OCI-LY3 (cell line): ENCODE measurements at regions not wholly inside any gene's neighbourhood (a gene's known extent, or its start where the extent isn't known, plus 50 kb on each side); places are given as distances from the start of the nearest gene placed in this dataset.

ENCODE experiments used
- H2AFZ ChIP-seq: fragments of 200-600, 300-600 bp; shearing (Covaris generic); 2 replicates; pipeline ENCODE4 v1.6.0; 2014; ENCODE audit warnings: antibody characterized with exemption, low read depth, low read length
- H3K27ac ChIP-seq: fragments of 200-600, 300-600 bp; sonication (generic); 2 replicates; pipeline ENCODE4 v1.5.1; 2014; ENCODE audit warnings: mild to moderate bottlenecking, low read length, moderate library complexity, mixed read lengths
- H3K27me3 ChIP-seq: fragments of 200-600, 300-600 bp; sonication (generic); 2 replicates; pipeline ENCODE4 v1.6.1; 2014; ENCODE audit warnings: low read depth, low read length, mixed read lengths
- H3K36me3 ChIP-seq: fragments of 200-600, 300-600 bp; sonication (generic); replicated peaks from 2 replicates; pipeline ENCODE3; 2014; ENCODE audit warnings: low read depth, low read length, mixed read lengths
- H3K4me1 ChIP-seq: fragments of 300-600, 200-600 bp; sonication (generic); 2 replicates; pipeline ENCODE4 v1.6.1; 2014; ENCODE audit warnings: low read length, mixed read lengths
- H3K4me2 ChIP-seq: fragments of 200-600, 300-600 bp; sonication (generic); 2 replicates; pipeline ENCODE4 v1.6.1; 2014; ENCODE audit warnings: low read length, mixed read lengths
- H3K4me3 ChIP-seq: fragments of 300-600, 200-600 bp; sonication (generic); 2 replicates; pipeline ENCODE4 v1.5.1; 2014; ENCODE audit warnings: antibody characterized with exemption, mild to moderate bottlenecking, low read length, moderate library complexity
- H3K79me2 ChIP-seq: fragments of 300-600, 200-600 bp; shearing (Covaris generic); 2 replicates; pipeline ENCODE4 v1.6.1; 2014; ENCODE audit warnings: mild to moderate bottlenecking, low read length, mixed read lengths
- H3K9ac ChIP-seq: fragments of 300-600, 200-600 bp; shearing (Covaris generic); 2 replicates; pipeline ENCODE4 v1.6.0; 2014; ENCODE audit warnings: mild to moderate bottlenecking, low read length, moderate library complexity
- H3K9me3 ChIP-seq: fragments of 200-600, 300-600 bp; shearing (Covaris generic); 2 replicates; pipeline ENCODE4 v1.6.1; 2014; ENCODE audit warnings: low read length, mixed read lengths; ENCODE audit not compliant: insufficient read depth
- H4K20me1 ChIP-seq: fragments of 200-600, 300-600 bp; sonication (generic); 2 replicates; pipeline ENCODE4 v1.6.1; 2016; ENCODE audit warnings: low read length, mixed read lengths; ENCODE audit not compliant: insufficient read depth
- EZH2phosphoT487 ChIP-seq: fragments of 200-600 bp; shearing (Covaris generic); IDR thresholded peaks from 2 replicates; pipeline ENCODE4 v1.6.1; 2018; ENCODE audit warnings: antibody characterized with exemption, mixed run types, low read depth
- TF ChIP-seq, protein P1 (sequence below): fragments of 200-600, 300-600 bp; sonication (generic); IDR thresholded peaks from 2 replicates; pipeline ENCODE4 v1.5.1; 2014; ENCODE audit warnings: antibody characterized with exemption, low read length, low read depth

DNA sequence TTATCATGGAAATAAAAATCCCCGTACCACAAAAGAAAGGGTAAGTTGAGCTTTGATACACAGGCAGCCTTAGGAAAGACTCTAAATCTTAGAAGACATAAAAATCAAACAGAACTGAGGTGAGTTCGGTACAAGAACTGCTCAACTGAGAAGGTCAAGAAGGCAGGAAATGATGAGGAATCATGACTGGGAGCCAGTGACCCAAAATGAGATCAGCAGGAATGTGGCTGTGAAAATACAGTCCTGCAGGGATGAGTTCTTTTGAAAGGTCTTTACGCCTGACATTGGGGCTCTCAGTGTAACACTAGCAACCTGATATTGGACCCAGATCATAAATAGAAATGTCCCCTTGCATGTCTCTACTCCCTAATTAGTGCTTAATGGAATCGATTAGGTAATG is 56.3 kb upstream of the CDH11 start:
- Histone ChIP-seq H3K4me3 (no peak overlapping the region), H3K4me1 (no peaks in the 10 kb centered on the region), H4K20me1 (no peaks in the 10 kb centered on the region), H3K9me3 (no peaks in the 10 kb centered on the region), H3K4me2 (no peak overlapping the region), H3K79me2 (no peaks in the 10 kb centered on the region), H3K36me3 (no peaks in the 10 kb centered on the region), H3K27me3 (no peaks in the 10 kb centered on the region), H2AFZ (no peak overlapping the region), H3K9ac (no peak overlapping the region), H3K27ac (no peak overlapping the region)
- TF ChIP-seq, protein P1, sequence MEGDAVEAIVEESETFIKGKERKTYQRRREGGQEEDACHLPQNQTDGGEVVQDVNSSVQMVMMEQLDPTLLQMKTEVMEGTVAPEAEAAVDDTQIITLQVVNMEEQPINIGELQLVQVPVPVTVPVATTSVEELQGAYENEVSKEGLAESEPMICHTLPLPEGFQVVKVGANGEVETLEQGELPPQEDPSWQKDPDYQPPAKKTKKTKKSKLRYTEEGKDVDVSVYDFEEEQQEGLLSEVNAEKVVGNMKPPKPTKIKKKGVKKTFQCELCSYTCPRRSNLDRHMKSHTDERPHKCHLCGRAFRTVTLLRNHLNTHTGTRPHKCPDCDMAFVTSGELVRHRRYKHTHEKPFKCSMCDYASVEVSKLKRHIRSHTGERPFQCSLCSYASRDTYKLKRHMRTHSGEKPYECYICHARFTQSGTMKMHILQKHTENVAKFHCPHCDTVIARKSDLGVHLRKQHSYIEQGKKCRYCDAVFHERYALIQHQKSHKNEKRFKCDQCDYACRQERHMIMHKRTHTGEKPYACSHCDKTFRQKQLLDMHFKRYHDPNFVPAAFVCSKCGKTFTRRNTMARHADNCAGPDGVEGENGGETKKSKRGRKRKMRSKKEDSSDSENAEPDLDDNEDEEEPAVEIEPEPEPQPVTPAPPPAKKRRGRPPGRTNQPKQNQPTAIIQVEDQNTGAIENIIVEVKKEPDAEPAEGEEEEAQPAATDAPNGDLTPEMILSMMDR = no peak
- no peak for TF ChIP-seq EZH2phosphoT487

DNA sequence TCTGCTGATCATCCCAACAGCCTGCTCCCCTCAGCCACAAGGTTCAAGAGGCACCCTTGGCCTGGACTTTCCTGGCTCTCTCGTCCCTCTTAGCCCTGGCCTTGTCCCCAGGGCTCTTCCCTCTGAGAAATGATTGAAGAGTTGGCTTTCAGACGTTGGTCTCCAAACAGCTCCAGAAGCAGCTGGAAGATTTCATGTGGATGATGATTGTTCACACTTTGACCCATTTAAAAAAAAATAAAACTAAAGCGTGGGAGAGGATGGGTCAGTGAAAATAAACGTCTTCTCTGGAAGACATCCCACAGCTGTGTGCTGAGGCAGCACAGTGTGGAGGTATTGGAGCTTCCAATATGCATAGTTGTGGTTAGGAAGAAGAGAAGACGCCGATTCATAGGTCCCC is 54.7 kb upstream of the CDH11 start:
- H2AFZ ChIP-seq = no peak overlapping the region

DNA sequence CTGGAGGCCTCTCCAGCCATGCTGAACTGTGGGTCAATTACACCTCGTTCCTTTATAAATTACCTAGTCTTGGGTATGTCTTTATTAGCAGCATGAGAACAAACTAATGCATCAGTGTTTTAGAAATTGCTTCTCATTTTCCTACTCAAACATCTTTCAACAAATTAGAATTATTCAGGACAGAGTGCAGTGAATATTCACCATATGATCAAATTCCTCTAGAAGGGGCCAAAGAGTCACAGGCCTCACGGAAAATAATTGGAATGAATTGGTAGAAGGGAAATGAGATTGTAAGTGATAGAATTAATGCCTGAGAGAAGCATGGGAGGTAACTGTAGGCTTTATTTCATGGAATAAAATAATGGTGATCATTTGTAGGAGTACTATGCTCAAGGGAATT is 50.5 kb upstream of the CDH11 start:
- no peaks in the 10 kb centered on the region for H3K4me1 ChIP-seq
- no peak overlapping the region for H3K4me2 ChIP-seq
- no peak overlapping the region for H3K4me3 ChIP-seq
- H3K36me3 ChIP-seq = no peaks in the 10 kb centered on the region
- H3K9ac ChIP-seq = no peak overlapping the region
- TF ChIP-seq EZH2phosphoT487 = no peak
- TF ChIP-seq, protein P1 = no peak
- no peak overlapping the region for H3K27ac ChIP-seq
- H4K20me1 ChIP-seq = no peaks in the 10 kb centered on the region
- no peaks in the 10 kb centered on the region for H3K9me3 ChIP-seq
- H3K27me3 ChIP-seq = no peaks in the 10 kb centered on the region
- H2AFZ ChIP-seq = no peak overlapping the region
- H3K79me2 ChIP-seq = no peaks in the 10 kb centered on the region

More for the DNA sequence above, 54.7 kb upstream of the CDH11 start:
- no peaks in the 10 kb centered on the region for H4K20me1 ChIP-seq
- H3K36me3 ChIP-seq = no peaks in the 10 kb centered on the region
- no peak overlapping the region for H3K27ac ChIP-seq
- no peak for TF ChIP-seq EZH2phosphoT487
- H3K4me2 ChIP-seq = no peak overlapping the region
- no peak overlapping the region for H3K9ac ChIP-seq
- no peak overlapping the region for H3K4me3 ChIP-seq
- H3K27me3 ChIP-seq = no peaks in the 10 kb centered on the region
- H3K9me3 ChIP-seq = no peaks in the 10 kb centered on the region
- no peaks in the 10 kb centered on the region for H3K79me2 ChIP-seq
- no peaks in the 10 kb centered on the region for H3K4me1 ChIP-seq
